Panc1 (cell line): ENCODE measurements at regions not wholly inside any gene's neighbourhood (a gene's known extent, or its start where the extent isn't known, plus 50 kb on each side); places are given as distances from the start of the nearest gene placed in this dataset.

ENCODE experiments used
- ATAC-seq: fragments of 200-7000 bp; cut with Tn5 transposase; 2 replicates; pipeline ENCODE4 v1.9.1; 2020; ENCODE audit warnings: mild to moderate bottlenecking, moderate library complexity
- BruUV-seq: library from RNA; stranded (reverse); fragments of 400-500 nt; replicated peaks from 2 replicates; lab custom pipeline; 2021; lab: Mats Ljungman, UMichigan
- CTCF ChIA-PET: fragments of 300-600 bp; sonication (Branson Sonifier 250); formaldehyde crosslinking; loops from one replicate; lab custom pipeline; 2022; ENCODE audit warnings: antibody characterized with exemption; lab: Charles Lee
- POLR2A ChIA-PET: fragments of 300-600 bp; sonication (Branson Sonifier 250); formaldehyde crosslinking; loops from one replicate; lab custom pipeline; 2022; ENCODE audit warnings: antibody characterized with exemption; lab: Charles Lee
- DNase-seq: peaks from one replicate; pipeline ENCODE4 v3.0.0-alpha.2; 2010; ENCODE audit warnings: low read depth, low spot score
- H3K27ac ChIP-seq: 2 replicates; pipeline ENCODE4 v1.5.1; 2011; ENCODE audit warnings: mild to moderate bottlenecking, low read length, inconsistent platforms
- H3K27me3 ChIP-seq: fragments of 200-500 bp; sonication (Bioruptor generic); 2 replicates; pipeline ENCODE4 v1.6.0; 2014; ENCODE audit warnings: low read length, inconsistent platforms; ENCODE audit not compliant: control insufficient read depth, insufficient read depth
- H3K36me3 ChIP-seq: fragments of 200-500 bp; sonication (Bioruptor generic); 2 replicates; pipeline ENCODE4 v1.5.1; 2014; ENCODE audit warnings: inconsistent platforms, mild to moderate bottlenecking, low read length, moderate library complexity; ENCODE audit not compliant: control insufficient read depth, insufficient read depth
- H3K4me1 ChIP-seq: 2 replicates; pipeline ENCODE4 v1.5.1; 2011; ENCODE audit warnings: inconsistent platforms, mild to moderate bottlenecking, low read length, moderate library complexity; ENCODE audit not compliant: control insufficient read depth, insufficient read depth
- H3K4me3 ChIP-seq, 2 experiments: 2 replicates each; pipeline ENCODE4 v1.5.1; 2011 to 2012; ENCODE audit warnings: low read depth in 2 of 2, low read length in 2 of 2, mild to moderate bottlenecking in 2 of 2, inconsistent platforms in 1 of 2, moderate library complexity in 1 of 2
- H3K9me3 ChIP-seq: fragments of 200-500 bp; sonication (Bioruptor generic); 2 replicates; pipeline ENCODE4 v1.5.1; 2014; ENCODE audit warnings: low read depth, mild to moderate bottlenecking, inconsistent platforms, low read length, moderate library complexity; ENCODE audit not compliant: control insufficient read depth, insufficient read depth
- POLR2AphosphoS5 ChIP-seq: IDR thresholded peaks from 2 replicates; pipeline ENCODE4 v1.6.1; 2012; ENCODE audit warnings: mild to moderate bottlenecking, low read depth, low read length, moderate library complexity
- REST ChIP-seq, 2 experiments: IDR thresholded peaks; 2 replicates each; pipeline ENCODE4 v1.6.1; 2011 to 2012; ENCODE audit warnings: low read depth in 2 of 2, control low read depth in 1 of 2, low read length in 1 of 2, mild to moderate bottlenecking in 1 of 2, moderate library complexity in 1 of 2; ENCODE audit not compliant: insufficient read depth in 1 of 2
- SIN3A ChIP-seq: IDR thresholded peaks from 2 replicates; pipeline ENCODE4 v1.6.1; 2012; ENCODE audit warnings: low read depth, mild to moderate bottlenecking, low read length, moderate library complexity, borderline replicate concordance; ENCODE audit not compliant: insufficient read depth
- TCF7L2 ChIP-seq: IDR thresholded peaks from 2 replicates; pipeline ENCODE4 v1.6.1; 2011; ENCODE audit warnings: mild to moderate bottlenecking, low read depth, low read length, inconsistent platforms
- in situ Hi-C: cut with HindIII; loops from 2 replicates; pipeline ENCODE4 v1.10.0; 2016; ENCODE audit warnings: low sequenced_read_pairs, low pct_unique_long_range_greater_than_20kb
- intact Hi-C: fragments of 100-400 bp; cut with micrococcal nuclease; formaldehyde crosslinking; loops from one replicate; pipeline ENCODE4 v1.10.0; 2022; ENCODE audit not compliant: unreplicated experiment
- TF ChIP-seq, protein P1 (sequence below): fragments of 450-650 bp; IDR thresholded peaks from 2 replicates; pipeline ENCODE4 v1.5.1; 2017; ENCODE audit warnings: mild to moderate bottlenecking

DNA sequence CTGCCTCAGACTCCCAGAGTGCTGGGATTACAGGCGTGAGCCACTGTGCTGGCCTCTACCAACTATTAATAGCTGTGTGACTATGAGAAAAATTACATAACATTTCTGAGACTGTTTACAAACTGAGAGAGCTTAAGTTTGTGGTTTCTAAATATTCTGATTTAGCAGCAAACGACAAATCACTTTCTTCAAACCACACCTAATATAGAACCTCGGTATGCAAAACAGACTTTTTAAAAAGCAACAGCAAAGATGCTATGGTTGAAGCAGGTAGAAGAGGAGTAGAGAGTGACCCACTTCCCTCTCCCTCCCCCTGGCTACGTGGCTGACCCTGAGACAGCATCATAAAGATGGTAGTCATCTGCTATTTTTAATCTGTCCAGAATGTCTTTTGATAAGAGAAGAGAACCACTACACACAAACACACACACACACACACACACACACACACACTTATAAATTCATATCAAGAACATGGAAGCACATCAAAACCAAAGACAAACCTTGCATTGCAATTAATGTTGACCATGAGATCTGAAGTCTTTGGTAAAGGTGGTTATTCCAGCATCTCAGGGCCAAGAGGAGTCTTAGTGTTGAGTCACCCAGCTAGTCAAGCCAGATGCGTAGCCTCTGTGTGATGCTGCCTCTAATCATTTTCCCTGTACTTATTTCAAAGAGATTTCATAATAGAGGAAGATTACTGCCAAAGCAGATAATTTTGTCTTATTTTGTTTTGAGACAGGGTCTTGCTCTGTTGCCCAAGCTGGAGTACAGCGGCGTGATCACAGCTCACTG is 58.1 kb upstream of the TMEM215 start:
- Histone ChIP-seq H3K36me3 (no peaks in the 10 kb centered on the region), H3K4me1 (no peaks in the 10 kb centered on the region), H3K27ac (no peak overlapping the region), H3K4me3 (no peak overlapping the region), H3K9me3 (no peaks in the 10 kb centered on the region), H3K27me3 (no peaks in the 10 kb centered on the region)
- BruUV-seq: no TSS peak
- DNase-seq: no peak
- intact Hi-C loops: no loop called here
- ATAC-seq: no peak
- CTCF ChIA-PET: interaction anchor here (0.7 kb wide), 1 partner anchor 145 kb away, joined by 4 read pairs; no protein-coding TSS in a partner anchor
- POLR2A ChIA-PET: interaction anchor here (0.8 kb wide), 1 partner anchor 74 kb away, joined by 3 read pairs; no protein-coding TSS in a partner anchor
- in situ Hi-C loops: no loop called here
- no peak for TF ChIP-seq SIN3A
- TF ChIP-seq, protein P1, sequence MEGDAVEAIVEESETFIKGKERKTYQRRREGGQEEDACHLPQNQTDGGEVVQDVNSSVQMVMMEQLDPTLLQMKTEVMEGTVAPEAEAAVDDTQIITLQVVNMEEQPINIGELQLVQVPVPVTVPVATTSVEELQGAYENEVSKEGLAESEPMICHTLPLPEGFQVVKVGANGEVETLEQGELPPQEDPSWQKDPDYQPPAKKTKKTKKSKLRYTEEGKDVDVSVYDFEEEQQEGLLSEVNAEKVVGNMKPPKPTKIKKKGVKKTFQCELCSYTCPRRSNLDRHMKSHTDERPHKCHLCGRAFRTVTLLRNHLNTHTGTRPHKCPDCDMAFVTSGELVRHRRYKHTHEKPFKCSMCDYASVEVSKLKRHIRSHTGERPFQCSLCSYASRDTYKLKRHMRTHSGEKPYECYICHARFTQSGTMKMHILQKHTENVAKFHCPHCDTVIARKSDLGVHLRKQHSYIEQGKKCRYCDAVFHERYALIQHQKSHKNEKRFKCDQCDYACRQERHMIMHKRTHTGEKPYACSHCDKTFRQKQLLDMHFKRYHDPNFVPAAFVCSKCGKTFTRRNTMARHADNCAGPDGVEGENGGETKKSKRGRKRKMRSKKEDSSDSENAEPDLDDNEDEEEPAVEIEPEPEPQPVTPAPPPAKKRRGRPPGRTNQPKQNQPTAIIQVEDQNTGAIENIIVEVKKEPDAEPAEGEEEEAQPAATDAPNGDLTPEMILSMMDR: no peak
- TF ChIP-seq REST (IDR thresholded peaks at IDR 0.05; ENCODE audit: insufficient read depth in 1 of 2, low read depth in 2 of 2, low read length in 1 of 2): no peak
- no peak for TF ChIP-seq TCF7L2
- no peak for TF ChIP-seq POLR2AphosphoS5

- DNase-seq: no peak
- no peak for ATAC-seq
- POLR2A ChIA-PET: no interaction called here
- in situ Hi-C loops: no loop called here
- Histone ChIP-seq H3K4me3 (no peak overlapping the region), H3K9me3 (no peaks in the 10 kb centered on the region), H3K27me3 (no peaks in the 10 kb centered on the region), H3K4me1 (no peaks in the 10 kb centered on the region), H3K36me3 (no peaks in the 10 kb centered on the region), H3K27ac (no peak overlapping the region)
- no TSS peak for BruUV-seq
- TF ChIP-seq REST (IDR thresholded peaks at IDR 0.05; ENCODE audit: insufficient read depth in 1 of 2, low read depth in 2 of 2, low read length in 1 of 2) (no peak), POLR2AphosphoS5 (no peak), SIN3A (no peak), TCF7L2 (no peak)
- TF ChIP-seq, protein P1: no peak
- intact Hi-C loops: no loop called here
- CTCF ChIA-PET: interaction anchor here (0.6 kb wide), 1 partner anchor 1684 kb away, joined by 3 read pairs; no protein-coding TSS in a partner anchor
Observed at GRCh38 chr9:32728181-32728580, 55.2 kb upstream of the TMEM215 start.
